GM18868 (cell line): ENCODE measurements at regions not wholly inside any gene's neighbourhood (a gene's known extent, or its start where the extent isn't known, plus 50 kb on each side); places are given as distances from the start of the nearest gene placed in this dataset.
"Not testable (repeated sequence)": the region's sequence is repeated elsewhere in the genome, so short reads cannot be mapped to it uniquely, and the experiment has no call there.

Source experiments
- ATAC-seq: cut with Tn5 transposase; IDR thresholded peaks from one replicate; pipeline ENCODE4 v1.9.1; 2021; ENCODE audit warnings: mild to moderate bottlenecking, moderate library complexity; ENCODE audit not compliant: unreplicated experiment

- no peak for ATAC-seq
These were observed 181.7 kb downstream of the C9orf50 start for GRCh38 chr9:129439242-129439641.

DNA sequence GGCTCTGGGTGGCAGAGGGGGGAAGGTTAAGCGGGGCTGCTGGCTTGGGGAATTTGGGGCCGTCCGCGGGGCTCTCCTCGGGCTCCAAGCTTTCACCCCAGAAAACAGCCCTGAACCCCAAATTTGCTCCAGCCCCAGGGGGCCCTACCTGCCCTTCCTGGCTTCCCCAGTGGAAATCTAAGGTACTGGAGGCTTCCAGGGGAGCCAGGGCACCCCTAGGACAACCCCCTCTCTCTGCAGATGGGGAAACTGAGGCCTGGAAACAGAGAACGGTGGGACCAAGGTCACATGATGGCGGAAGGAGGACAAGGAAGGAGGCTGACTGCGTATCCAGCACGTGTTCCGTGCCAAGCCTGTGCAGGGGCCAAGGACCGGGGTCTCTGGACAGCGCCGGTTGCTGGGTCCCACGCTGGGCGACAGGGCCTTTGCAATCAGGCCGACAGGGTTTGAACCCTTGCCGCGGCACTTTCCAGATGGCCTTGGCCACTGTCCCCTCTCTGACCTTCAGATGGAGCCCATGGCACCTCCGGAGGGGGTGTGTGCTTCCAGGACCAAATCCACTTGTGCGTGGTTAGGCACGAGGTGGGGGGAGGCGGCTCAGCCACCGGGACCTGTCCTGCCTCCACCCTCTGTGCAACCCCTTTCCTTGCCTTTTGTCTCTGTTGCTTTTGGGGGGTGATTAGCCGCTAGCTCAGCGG, 183.1 kb downstream of the C9orf50 start:
- ATAC-seq, result no peak

DNA sequence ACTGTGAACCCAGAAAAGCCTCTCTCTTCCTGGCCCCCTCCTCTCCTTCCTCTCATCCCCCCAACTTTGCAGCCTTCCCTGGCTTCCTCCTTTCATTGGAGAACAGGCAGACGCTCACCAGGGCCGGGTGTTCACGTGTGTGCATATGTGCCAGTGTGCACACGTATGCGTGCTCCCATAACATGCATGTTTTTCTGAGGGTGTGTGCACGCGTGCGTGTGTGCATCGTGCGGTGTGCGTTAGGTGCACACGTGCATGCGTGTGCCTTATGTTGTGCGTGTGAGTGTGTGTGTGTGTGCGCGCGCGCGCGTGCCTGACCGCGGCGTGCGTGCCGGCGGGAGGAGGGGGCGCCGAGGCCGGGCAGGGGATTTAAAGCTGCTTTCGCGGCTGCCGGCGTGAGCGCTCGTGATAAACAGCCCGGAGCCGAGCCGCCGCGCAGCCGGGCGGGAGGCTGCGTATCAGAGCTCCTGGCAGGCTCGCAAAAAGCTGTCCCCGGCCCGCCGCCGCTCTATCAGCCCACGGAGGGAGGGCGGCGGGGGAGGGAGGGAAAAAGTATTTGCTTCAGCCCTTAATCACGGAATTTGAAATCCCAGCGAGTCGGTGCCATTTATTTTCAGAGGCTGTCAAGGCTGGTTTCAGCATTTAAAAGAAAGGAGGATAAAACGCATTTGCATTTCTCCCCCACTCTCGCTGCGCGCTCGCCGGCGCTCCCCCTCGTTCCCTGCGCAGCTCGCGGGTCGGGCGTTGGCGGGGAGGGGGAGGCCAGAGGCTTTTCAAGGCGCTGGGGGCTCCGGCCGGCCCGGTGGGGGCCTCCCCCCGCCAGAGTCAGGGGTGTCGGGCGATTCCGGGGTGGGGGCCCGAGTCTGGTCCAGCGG, 183.9 kb downstream of the C9orf50 start:
- no peak for ATAC-seq

DNA sequence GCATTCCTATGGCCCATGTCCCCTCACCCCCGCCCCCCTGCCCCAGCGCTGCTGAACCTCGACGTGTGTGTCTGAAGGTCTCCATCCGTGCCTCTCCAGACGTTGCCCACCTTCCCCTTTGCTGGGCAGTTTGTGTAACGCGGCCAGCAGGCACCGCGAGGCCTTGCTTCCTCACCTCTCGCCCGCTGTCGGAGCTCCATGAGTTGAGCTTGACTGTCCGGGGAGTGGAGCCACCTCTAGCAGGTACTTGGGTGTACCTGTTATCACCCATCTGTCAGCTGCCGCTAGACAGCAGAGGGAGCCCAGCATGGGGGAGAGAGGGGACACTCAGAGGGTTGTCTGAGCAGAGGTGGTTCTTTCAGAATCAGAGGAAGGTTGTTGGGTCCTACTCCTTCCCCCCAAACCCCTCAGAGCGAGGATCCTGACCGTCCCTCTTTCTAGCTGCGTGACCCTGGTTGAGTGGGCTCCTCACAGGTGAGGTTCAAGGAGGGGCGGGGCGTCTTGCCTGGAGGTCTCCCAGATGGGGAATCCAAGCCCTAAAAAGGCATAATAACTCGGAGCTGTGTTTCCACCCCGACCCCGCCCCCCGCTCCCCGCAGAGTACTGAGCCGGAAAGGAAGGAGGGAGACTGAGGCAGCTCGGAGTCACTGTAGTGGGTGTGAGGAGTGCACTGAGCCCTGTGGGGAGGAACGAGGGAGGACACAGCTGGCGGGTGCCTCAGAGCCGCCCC, 184.7 kb downstream of the C9orf50 start:
- no peak for ATAC-seq

- ATAC-seq, result no peak
These were observed 185.6 kb downstream of the C9orf50 start for GRCh38 chr9:129435291-129435690.

DNA sequence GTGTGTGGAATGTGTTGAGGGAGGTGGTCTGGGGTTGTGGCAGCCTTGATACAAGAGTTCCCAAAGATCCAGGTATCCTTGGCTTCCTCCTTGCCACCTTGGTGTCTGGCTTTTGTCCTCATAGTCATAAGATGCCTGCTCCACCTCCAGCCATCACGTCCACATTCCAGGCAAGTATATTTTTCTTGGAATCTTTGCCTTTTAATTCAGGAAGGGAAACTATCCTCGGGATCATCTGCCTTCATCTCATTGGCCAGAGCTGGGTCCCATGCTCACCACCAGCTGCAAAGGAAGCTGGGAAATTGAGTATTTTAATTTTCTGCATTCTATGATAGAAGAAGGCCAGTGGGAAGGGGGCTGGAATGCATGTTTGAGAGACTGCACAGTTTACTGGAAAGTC, 186.7 kb downstream of the C9orf50 start:
- no peak for ATAC-seq

GRCh38 chr9:129432297-129433154, 188.4 kb downstream of the C9orf50 start:
- ATAC-seq, result no peak

DNA sequence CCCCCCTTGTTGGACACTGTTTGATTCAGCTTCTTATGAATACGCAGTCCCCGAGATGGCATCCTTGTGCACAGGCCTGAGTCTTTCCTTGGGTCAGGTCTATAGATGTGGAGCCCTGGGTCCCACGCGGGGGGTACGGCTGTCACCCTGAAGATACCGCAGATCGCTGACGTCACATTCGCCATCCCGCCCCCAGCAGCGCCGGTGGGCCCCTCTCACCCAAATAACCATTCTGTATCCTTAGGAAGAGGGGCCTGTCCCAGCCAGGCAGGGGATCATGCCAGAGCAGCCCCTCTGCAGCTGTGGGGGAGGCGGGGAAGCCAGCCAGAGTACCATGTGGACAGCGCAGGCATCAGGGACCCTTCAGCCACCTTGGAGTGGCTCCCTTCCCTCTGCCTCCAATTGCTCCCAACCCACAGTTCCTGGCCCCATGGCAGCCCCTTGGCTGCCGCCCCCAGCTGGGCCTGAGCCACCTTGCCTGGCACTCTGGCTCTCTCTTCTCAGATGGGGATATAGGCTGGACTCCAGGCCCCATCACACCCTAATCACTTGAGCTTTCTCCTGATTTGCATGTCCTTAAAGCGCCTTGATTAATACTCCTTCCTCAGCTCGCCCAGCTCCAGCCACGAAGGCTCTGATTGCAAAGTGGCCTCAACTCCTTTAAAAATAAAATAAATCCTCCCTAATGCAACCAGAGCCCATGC, 189.8 kb downstream of the C9orf50 start:
- no peak for ATAC-seq

- no peak for ATAC-seq
These were observed 191.9 kb downstream of the C9orf50 start for GRCh38 chr9:129428864-129429577.

GRCh38 chr9:129427149-129427548, 193.8 kb downstream of the C9orf50 start:
- ATAC-seq, result no peak

DNA sequence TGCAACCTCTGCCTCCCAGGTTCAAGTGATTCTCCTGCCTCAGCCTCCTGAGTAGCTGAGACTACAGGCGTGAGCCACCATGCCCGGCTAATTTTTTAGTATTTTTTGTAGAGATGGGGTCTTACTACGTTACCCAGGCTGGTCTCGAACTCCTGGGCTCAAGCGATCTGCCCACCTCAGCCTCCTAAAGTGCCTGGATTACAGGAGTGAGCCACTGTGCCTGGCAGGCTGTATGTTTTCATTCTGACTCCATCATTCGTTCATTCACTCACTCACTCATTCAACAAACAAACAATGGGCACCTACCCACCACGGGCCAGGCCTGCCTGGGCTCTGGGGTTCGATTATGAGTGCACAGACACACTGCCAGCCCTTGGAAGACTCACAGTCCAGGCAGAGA, 197.1 kb downstream of the C9orf50 start:
- not testable (repeated sequence) for ATAC-seq

DNA sequence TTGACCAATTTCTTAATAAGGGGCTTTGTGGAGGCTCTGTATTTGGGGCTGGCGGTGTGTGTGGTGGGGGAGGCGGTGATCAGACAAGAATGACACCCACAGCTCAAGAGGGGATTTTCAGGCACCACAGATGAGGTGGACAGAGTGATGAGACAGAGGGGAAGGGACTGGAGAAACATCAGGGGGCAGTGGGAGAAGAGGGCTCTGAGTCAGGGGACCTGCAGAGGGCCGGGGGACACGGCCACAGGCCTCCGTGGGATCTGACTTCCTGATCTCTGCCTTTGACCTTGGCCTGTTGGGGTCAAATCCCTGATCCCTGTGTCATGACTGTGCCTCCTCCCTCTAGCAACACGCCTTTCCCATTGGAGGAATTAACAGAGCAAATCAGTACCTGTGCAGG, 197.7 kb downstream of the C9orf50 start:
- no peak for ATAC-seq

- ATAC-seq, result no peak
These were observed 198.1 kb downstream of the C9orf50 start for GRCh38 chr9:129422843-129423192.

DNA sequence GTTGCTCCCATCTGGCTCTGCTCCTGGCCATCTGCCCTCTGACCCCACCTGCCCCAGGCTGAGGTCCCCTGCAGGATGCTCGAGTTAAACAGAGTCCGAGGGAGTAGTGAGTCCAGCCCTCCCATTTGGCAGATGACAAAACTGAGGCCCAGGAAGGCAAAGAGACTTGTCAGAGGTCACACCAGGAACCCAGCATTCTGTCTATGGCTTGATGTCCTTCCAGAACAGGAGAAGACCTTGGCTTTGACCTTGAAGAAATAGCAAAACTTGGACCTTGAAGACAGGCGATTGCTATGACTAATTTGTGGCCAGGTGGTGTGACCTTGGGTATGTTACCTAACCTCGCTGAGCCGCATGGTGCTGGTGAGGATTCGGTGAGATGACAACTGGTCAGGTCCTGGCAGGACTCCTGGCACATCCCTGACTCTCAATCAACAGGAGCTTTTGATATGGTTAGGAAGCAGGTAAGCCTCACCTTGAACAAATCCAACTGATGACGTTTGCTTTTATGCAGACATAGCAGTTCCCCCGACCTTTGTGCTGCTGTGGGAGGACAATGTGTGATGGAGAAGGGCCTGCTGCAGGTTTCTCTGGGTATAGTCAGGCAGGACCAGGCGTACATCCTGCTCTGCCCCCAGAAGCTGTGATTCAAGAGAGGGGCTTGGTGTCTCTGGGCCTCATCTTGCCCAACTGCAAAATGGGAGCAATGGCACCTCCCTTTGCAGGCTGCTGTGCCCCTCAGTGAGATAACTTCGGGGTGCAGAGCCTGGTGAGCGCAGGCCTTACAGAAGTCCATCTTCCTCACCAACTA, 198.7 kb downstream of the C9orf50 start:
- ATAC-seq, result no peak

DNA sequence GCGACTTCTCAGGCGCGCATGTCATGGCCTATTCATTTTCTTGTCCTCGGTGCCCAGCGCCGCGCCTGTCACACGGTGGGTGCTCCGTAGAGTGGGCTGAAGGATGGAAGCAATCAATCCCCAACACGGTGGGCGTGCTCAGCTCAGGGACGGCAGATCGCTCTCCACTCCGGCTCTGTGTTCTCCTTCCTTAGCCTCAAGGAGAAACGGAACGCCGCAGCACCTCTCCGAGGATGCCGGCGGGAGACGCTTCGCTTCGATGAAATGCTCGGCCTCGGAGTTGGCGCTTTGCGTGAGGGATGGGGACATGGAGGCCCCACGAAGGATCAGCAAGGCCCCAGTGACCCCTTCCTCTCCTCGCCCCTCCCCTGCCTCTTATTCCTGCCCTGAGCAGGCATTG, 199.5 kb downstream of the C9orf50 start:
- ATAC-seq, result no peak

DNA sequence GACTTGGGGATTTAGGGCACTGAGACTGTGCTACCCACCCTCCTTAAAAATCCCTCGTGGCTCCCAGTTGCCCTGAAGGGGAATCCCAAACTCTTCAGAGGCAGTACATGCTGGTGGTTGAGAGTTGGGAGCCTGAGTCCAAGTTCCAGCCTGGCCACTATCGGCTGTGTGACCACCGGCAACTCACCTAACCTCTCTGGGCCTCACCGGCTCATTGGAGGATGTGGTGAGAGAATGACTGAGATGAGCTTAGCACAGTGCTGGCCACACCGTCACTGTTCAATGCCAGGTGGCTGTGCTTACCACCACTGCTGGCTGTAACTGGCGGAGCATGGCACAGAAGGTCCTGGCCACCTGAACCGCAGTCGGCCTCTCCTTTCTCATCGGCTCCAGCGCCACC, 200.2 kb downstream of the C9orf50 start:
- no peak for ATAC-seq

- ATAC-seq, result no peak
These were observed 201.5 kb downstream of the C9orf50 start for GRCh38 chr9:129419382-129419899.

DNA sequence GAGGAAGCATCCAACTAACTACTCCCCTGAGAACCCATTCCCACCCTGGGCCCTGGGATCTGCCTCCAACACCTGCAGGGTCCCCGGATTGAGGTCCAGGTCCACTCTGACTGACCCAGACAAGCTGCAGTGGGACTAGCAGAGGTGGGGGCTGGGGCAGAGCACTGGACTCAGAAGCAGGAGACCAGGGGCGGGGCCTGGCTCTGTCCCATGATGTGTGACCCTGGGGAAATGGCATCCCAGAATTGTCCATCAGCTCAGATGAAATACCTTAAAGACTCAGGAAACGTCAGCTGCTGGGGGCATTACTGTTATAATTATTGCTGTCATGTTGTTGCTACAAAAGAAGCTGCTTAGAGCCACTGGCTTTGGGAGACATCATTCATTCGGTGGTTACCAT, 202.4 kb downstream of the C9orf50 start:
- ATAC-seq, result no peak
